HAP-1 (cell line): ENCODE measurements at regions not wholly inside any gene's neighbourhood (a gene's known extent, or its start where the extent isn't known, plus 50 kb on each side); places are given as distances from the start of the nearest gene placed in this dataset.

Experiments
- DNase-seq, 2 experiments: peaks; one replicate each; pipeline ENCODE4 v3.0.0-alpha.2; 2016 to 2020; ENCODE audit warnings: low spot score in 2 of 2
- H3K27me3 ChIP-seq: fragments of 250-450 bp; sonication (Bioruptor Pico); 2 replicates; pipeline ENCODE4 v1.5.1; 2020; ENCODE audit warnings: low read depth, mild to moderate bottlenecking, moderate library complexity
- H3K36me3 ChIP-seq: fragments of 250-450 bp; sonication (Bioruptor Pico); replicated peaks from 2 replicates; pipeline ENCODE4 v1.5.1; 2020; ENCODE audit warnings: mild to moderate bottlenecking
- H3K4me1 ChIP-seq: fragments of 250-450 bp; sonication (Bioruptor Pico); 2 replicates; pipeline ENCODE4 v1.5.1; 2020; ENCODE audit warnings: mild to moderate bottlenecking
- H3K4me3 ChIP-seq: fragments of 250-450 bp; sonication (Bioruptor Pico); 2 replicates; pipeline ENCODE4 v1.5.1; 2020; ENCODE audit warnings: mild to moderate bottlenecking, moderate library complexity
- H3K9me3 ChIP-seq: fragments of 250-450 bp; sonication (Bioruptor Pico); 2 replicates; pipeline ENCODE4 v1.5.1; 2020; ENCODE audit warnings: mild to moderate bottlenecking, moderate library complexity
- in situ Hi-C: fragments of 300-500 bp; cut with MboI; formaldehyde crosslinking; loops from 3 replicates; pipeline ENCODE4 v1.14.3; 2020; ENCODE audit warnings: low sequenced_read_pairs, inconsistent platforms, mixed read lengths

DNA sequence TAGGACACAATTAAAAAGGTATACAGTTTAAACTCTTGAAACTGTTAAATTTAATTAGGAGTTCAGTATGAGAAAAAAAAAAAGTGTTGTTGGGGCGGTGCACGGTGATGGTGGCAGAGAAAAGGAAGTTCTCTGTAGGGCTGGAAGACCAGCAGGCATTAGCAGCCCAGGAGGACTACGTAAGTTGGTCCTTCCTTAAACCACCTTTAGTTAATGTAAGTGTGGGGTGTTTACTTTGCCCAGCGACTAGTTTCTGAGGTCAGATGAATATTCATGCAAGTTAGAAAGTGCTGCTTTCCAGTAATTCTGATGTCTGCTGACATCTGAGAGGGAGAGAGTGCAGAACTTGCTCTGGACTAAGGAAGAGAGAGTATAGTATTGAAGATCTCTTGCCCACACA is 54.9 kb downstream of the NKX2-1 start:
- no peak overlapping the region for H3K4me3 ChIP-seq
- no peaks in the 10 kb centered on the region for H3K9me3 ChIP-seq
- DNase-seq, result no peak
- in situ Hi-C loops, result no loop called here
- no peaks in the 10 kb centered on the region for H3K27me3 ChIP-seq
- H3K36me3 ChIP-seq, result no peaks in the 10 kb centered on the region
- peaks cover 12% of the 10 kb centered on the region for H3K4me1 ChIP-seq

GRCh38 chr14:36462890-36463289 is 57.1 kb downstream of the NKX2-1 start:
- peaks cover 12% of the 10 kb centered on the region for H3K4me1 ChIP-seq
- DNase-seq, result no peak
- in situ Hi-C loops, result no loop called here
- H3K9me3 ChIP-seq, result no peaks in the 10 kb centered on the region
- no peaks in the 10 kb centered on the region for H3K36me3 ChIP-seq
- H3K27me3 ChIP-seq, result no peaks in the 10 kb centered on the region
- H3K4me3 ChIP-seq, result no peak overlapping the region

GRCh38 chr14:36455241-36455627 is 64.8 kb downstream of the NKX2-1 start:
- DNase-seq, result no peak
- H3K36me3 ChIP-seq, result no peaks in the 10 kb centered on the region
- in situ Hi-C loops, result no loop called here
- no peak overlapping the region for H3K4me3 ChIP-seq
- H3K4me1 ChIP-seq, result peaks cover 13% of the 10 kb centered on the region
- H3K9me3 ChIP-seq, result no peaks in the 10 kb centered on the region
- no peaks in the 10 kb centered on the region for H3K27me3 ChIP-seq

DNA sequence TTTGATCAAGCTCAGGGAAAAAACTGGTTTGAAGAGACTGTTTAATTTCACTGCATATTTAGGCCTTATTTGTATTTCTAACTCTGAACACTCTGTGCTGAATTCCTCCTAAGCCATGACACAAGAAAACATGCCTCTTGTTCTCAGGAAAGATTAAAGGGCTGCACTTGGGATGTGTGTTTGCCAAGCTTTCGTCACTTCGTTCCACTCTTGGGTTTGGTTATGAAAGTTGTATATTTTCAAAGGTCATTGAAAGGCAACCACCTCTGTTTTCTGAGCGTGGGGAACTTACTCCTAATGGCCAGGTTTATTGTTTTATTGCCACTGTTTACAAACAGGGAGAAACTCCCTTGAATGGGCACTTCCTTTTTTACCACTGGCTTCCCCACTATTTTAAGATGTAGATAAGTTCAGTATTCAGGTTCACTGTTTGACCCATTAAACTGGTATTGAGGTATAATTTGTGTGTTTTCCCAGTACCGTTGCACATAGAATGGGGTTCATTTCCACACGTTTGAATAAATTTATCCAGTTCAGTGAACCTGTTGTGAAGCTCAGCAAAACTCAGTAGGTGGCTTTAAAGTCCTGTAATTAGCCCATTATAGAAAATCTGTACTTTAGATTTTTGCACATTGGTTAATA is 65.3 kb downstream of the NKX2-1 start:
- Histone ChIP-seq H3K4me1 (peaks cover 13% of the 10 kb centered on the region), H3K36me3 (no peaks in the 10 kb centered on the region), H3K27me3 (no peaks in the 10 kb centered on the region), H3K9me3 (no peaks in the 10 kb centered on the region), H3K4me3 (no peak overlapping the region)
- in situ Hi-C loops, result no loop called here
- DNase-seq, result no peak

DNA sequence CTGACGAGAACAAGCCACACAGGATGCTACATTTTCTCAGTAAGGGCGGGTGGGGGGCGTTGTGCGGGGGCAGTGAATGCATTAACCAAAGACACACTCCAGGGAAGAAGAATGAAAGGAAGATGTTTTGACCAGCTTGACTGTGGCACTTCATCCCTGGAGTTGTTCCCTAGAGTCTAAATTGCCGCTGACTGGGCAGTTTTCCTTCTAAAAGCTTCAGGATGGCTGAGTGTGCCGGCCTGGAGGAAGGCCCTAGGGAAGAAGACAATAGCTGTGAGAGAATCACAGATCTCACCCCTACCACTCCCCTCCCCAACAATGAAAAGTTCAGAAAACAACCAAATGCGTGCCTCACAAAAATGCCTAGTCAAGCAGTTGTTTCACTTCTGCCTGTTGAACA is 67.2 kb downstream of the NKX2-1 start:
- Histone ChIP-seq H3K36me3 (no peaks in the 10 kb centered on the region), H3K27me3 (no peaks in the 10 kb centered on the region), H3K4me3 (no peak overlapping the region), H3K4me1 (peaks cover 13% of the 10 kb centered on the region), H3K9me3 (no peaks in the 10 kb centered on the region)
- in situ Hi-C loops, result no loop called here
- DNase-seq, result peak in 1 of 2 experiments; percentile 26

DNA sequence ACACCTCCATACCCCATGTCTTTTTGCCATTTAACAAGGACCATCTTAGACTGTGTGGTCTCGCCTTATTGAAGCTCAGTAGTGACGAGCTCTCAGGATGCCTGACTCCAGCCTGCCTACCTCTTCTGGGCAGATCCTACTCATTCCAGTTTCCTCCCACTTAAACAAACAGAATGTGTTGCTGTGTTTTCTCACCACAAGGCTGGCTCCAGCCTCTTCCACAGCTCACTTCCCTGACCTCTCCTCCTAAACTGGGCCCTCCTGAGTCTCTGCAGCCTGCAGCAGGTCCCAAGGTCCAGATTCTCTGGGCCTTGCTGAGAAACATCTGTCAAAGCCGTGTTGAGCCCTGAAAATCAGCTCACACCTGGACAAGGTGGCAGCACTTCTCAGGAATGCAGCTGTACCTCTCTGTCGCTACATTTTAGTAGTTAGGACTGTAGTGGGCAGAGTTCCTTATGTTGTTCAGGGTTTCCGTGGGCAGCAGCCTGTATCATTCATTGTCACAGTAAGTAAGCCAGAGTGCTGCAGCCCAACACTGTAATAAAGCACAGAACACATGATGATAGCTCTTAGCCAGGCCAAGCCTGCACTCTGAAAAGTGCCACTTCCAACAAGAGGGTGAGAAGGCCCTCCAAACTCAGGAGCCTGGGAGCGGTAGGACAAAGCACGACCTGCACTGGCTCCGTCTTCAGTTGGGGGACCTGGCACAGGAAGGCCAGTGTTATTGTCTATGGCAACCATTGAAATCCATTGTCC is 68.5 kb downstream of the NKX2-1 start:
- H3K27me3 ChIP-seq, result no peaks in the 10 kb centered on the region
- in situ Hi-C loops, result no loop called here

GRCh38 chr14:36450550-36450949 is 69.5 kb downstream of the NKX2-1 start:
- Histone ChIP-seq H3K36me3 (no peaks in the 10 kb centered on the region), H3K4me1 (peaks cover 21% of the 10 kb centered on the region), H3K9me3 (no peaks in the 10 kb centered on the region), H3K4me3 (no peak overlapping the region), H3K27me3 (no peaks in the 10 kb centered on the region)
- no peak for DNase-seq
- in situ Hi-C loops, result no loop called here

More for the DNA sequence above, 68.5 kb downstream of the NKX2-1 start:
- DNase-seq, result no peak
- no peak overlapping the region for H3K4me3 ChIP-seq
- no peaks in the 10 kb centered on the region for H3K36me3 ChIP-seq
- peaks cover 21% of the 10 kb centered on the region for H3K4me1 ChIP-seq
- no peaks in the 10 kb centered on the region for H3K9me3 ChIP-seq

- H3K4me1 ChIP-seq, result peaks cover 21% of the 10 kb centered on the region
- H3K9me3 ChIP-seq, result no peaks in the 10 kb centered on the region
- no peaks in the 10 kb centered on the region for H3K27me3 ChIP-seq
- no peak overlapping the region for H3K4me3 ChIP-seq
- DNase-seq, result no peak
- in situ Hi-C loops, result no loop called here
- no peaks in the 10 kb centered on the region for H3K36me3 ChIP-seq
Measured at GRCh38 chr14:36449903-36450302, 70.1 kb downstream of the NKX2-1 start.

- Histone ChIP-seq H3K4me1 (peaks cover 29% of the 10 kb centered on the region), H3K36me3 (no peaks in the 10 kb centered on the region), H3K4me3 (no peak overlapping the region), H3K9me3 (no peaks in the 10 kb centered on the region), H3K27me3 (no peaks in the 10 kb centered on the region)
- peak in 1 of 2 experiments; percentile 41 for DNase-seq
- in situ Hi-C loops, result no loop called here
Measured at GRCh38 chr14:36443374-36443773, 76.7 kb downstream of the NKX2-1 start.

GRCh38 chr14:36442824-36443241 is 77.2 kb downstream of the NKX2-1 start:
- H3K4me1 ChIP-seq, result peaks cover 29% of the 10 kb centered on the region
- in situ Hi-C loops, result no loop called here
- H3K9me3 ChIP-seq, result no peaks in the 10 kb centered on the region
- no peak for DNase-seq
- H3K36me3 ChIP-seq, result no peaks in the 10 kb centered on the region
- H3K4me3 ChIP-seq, result no peak overlapping the region
- H3K27me3 ChIP-seq, result no peaks in the 10 kb centered on the region

GRCh38 chr14:36441283-36441682 is 78.7 kb downstream of the NKX2-1 start:
- H3K36me3 ChIP-seq, result no peaks in the 10 kb centered on the region
- in situ Hi-C loops, result no loop called here
- H3K4me1 ChIP-seq, result peaks cover 21% of the 10 kb centered on the region
- H3K27me3 ChIP-seq, result no peaks in the 10 kb centered on the region
- DNase-seq, result peak in 1 of 2 experiments; percentile 22
- H3K9me3 ChIP-seq, result no peaks in the 10 kb centered on the region
- H3K4me3 ChIP-seq, result no peak overlapping the region

DNA sequence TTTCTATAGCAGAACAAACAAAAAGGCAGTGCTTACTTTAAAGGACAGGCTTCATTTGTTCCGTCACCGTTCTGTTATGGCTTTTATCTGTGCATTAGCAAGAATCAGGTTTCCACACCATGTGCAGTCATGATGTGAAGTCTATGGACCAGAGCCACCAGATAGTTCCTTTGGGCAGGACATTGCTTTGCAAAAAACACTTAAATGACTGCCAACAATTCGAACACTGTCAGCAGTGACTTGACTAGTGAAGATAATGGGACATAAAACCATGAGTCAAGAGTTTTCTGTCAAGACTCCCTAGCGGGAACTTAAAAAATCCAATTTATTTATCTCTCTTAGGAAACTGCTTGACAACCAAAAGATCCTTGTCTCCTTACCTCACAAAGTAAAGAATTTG is 80.3 kb downstream of the NKX2-1 start:
- H3K4me1 ChIP-seq, result peaks cover 21% of the 10 kb centered on the region
- H3K4me3 ChIP-seq, result no peak overlapping the region
- no peaks in the 10 kb centered on the region for H3K36me3 ChIP-seq
- H3K9me3 ChIP-seq, result no peaks in the 10 kb centered on the region
- DNase-seq, result no peak
- H3K27me3 ChIP-seq, result no peaks in the 10 kb centered on the region
- in situ Hi-C loops, result no loop called here

DNA sequence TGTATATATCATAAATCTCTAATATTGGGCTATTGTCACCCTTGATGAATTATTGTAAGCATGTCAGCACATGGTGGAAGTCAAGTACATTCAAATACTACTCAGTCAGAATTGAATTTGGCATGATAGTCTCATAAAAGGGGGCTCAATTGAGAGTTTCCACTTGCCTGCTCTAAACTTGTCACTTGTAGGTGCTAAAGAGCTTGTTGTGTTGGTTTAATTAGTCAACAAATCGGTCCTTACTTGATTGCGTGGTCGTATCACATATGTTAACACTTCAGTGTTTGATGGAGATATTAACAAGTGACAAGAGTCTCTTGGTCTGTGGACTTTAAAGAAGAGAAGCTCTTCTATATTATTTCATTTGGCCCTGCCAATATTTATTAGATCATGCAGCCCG is 81.1 kb downstream of the NKX2-1 start:
- Histone ChIP-seq H3K4me1 (peaks cover 19% of the 10 kb centered on the region), H3K4me3 (no peak overlapping the region), H3K9me3 (no peaks in the 10 kb centered on the region), H3K36me3 (no peaks in the 10 kb centered on the region), H3K27me3 (no peaks in the 10 kb centered on the region)
- DNase-seq, result no peak
- in situ Hi-C loops, result no loop called here

DNA sequence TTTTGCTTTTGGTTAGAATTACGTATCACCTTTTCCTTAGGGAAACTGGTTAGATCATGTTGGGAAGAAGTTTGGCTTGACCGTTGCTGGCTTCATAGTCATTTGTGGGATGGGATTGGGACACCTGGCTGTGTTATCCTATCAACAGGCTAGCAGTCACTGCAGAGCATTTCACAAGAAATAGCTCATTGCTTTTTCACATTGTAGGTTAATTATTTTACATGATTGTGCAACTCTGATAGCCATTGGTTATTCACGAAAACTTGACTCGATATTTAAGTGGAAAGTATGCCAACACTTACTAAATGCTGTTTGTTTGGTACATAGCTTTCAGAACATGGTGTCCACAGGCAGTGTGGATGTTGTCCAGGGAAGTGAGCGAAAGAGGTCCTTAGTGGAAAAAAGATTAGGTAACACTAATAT is 89.4 kb downstream of the NKX2-1 start:
- H3K27me3 ChIP-seq, result no peaks in the 10 kb centered on the region
- no peaks in the 10 kb centered on the region for H3K4me1 ChIP-seq
- no peak overlapping the region for H3K4me3 ChIP-seq
- DNase-seq, result no peak
- no peaks in the 10 kb centered on the region for H3K9me3 ChIP-seq
- no peaks in the 10 kb centered on the region for H3K36me3 ChIP-seq
- in situ Hi-C loops, result no loop called here
